Hepatocyte (in vitro differentiated cells): ENCODE measurements at regions not wholly inside any gene's neighbourhood (a gene's known extent, or its start where the extent isn't known, plus 50 kb on each side); places are given as distances from the start of the nearest gene placed in this dataset.
"Not testable (repeated sequence)": the region's sequence is repeated elsewhere in the genome, so short reads cannot be mapped to it uniquely, and the experiment has no call there.

Source experiments
- EZH2 ChIP-seq: fragments of 200-600 bp; sonication (generic); IDR thresholded peaks from 2 replicates; pipeline ENCODE4 v1.6.1; 2016; ENCODE audit warnings: antibody characterized with exemption, mild to moderate bottlenecking, borderline replicate concordance
- TF ChIP-seq, protein P1 (sequence below): fragments of 200-600 bp; sonication (generic); IDR thresholded peaks from 2 replicates; pipeline ENCODE4 v1.5.1; 2016; ENCODE audit warnings: antibody characterized with exemption, mild to moderate bottlenecking; ENCODE audit not compliant: poor library complexity

DNA sequence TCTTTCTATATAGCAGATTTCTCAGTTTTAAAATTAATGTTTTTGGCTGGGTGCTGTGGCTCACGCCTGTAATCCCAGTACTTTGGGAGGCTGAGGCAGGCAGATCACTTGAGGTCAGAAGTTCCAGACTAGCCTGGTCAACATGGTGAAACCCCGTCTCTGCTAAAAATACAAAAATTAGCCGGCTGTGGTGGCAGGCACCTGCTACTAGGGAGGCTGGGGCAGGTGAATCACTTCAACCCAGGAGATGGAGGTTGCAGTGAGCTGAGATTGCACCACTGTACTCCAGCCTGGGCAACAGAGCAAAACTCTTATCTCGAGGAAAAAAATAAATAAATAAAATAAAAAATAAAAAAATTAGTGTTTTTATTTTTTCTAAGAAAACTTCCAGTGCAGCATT lies 127.5 kb upstream of the CACNA2D1 start:
- TF ChIP-seq, protein P1, sequence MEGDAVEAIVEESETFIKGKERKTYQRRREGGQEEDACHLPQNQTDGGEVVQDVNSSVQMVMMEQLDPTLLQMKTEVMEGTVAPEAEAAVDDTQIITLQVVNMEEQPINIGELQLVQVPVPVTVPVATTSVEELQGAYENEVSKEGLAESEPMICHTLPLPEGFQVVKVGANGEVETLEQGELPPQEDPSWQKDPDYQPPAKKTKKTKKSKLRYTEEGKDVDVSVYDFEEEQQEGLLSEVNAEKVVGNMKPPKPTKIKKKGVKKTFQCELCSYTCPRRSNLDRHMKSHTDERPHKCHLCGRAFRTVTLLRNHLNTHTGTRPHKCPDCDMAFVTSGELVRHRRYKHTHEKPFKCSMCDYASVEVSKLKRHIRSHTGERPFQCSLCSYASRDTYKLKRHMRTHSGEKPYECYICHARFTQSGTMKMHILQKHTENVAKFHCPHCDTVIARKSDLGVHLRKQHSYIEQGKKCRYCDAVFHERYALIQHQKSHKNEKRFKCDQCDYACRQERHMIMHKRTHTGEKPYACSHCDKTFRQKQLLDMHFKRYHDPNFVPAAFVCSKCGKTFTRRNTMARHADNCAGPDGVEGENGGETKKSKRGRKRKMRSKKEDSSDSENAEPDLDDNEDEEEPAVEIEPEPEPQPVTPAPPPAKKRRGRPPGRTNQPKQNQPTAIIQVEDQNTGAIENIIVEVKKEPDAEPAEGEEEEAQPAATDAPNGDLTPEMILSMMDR: not testable (repeated sequence)
- not testable (repeated sequence) for TF ChIP-seq EZH2
